Smooth muscle cell of the brain vasculature (primary cell): ENCODE measurements at regions not wholly inside any gene's neighbourhood (a gene's known extent, or its start where the extent isn't known, plus 50 kb on each side); places are given as distances from the start of the nearest gene placed in this dataset.

ENCODE experiments used
- DNase-seq: peaks from one replicate; pipeline ENCODE4 v3.0.0-alpha.2; 2012; ENCODE audit warnings: low read depth, low spot score

GRCh38 chr10:31709476-31709875 is 219.2 kb downstream of the ARHGAP12 start:
- no peak for DNase-seq

GRCh38 chr10:31709028-31709427 is 219.6 kb downstream of the ARHGAP12 start:
- DNase-seq: no peak

- DNase-seq: no peak
Measured at GRCh38 chr10:31708474-31708873, 220.2 kb downstream of the ARHGAP12 start.

GRCh38 chr10:31708046-31708445 is 220.6 kb downstream of the ARHGAP12 start:
- DNase-seq: no peak

- peak; percentile 67 for DNase-seq
Measured at GRCh38 chr10:31707093-31708039, 221.3 kb downstream of the ARHGAP12 start.

GRCh38 chr10:31706464-31707092 is 222.1 kb downstream of the ARHGAP12 start:
- DNase-seq: no peak

GRCh38 chr10:31705136-31705535 is 223.5 kb downstream of the ARHGAP12 start:
- DNase-seq: no peak

GRCh38 chr10:31704195-31704594 is 224.4 kb downstream of the ARHGAP12 start:
- DNase-seq: no peak

GRCh38 chr10:31702954-31703353 is 225.7 kb downstream of the ARHGAP12 start:
- DNase-seq: no peak

- no peak for DNase-seq
Measured at GRCh38 chr10:31702005-31702404, 226.6 kb downstream of the ARHGAP12 start.

- no peak for DNase-seq
Measured at GRCh38 chr10:31701546-31701945, 227.1 kb downstream of the ARHGAP12 start.

- DNase-seq: peak; percentile 23
Measured at GRCh38 chr10:31700181-31700611, 228.4 kb downstream of the ARHGAP12 start.

- no peak for DNase-seq
Measured at GRCh38 chr10:31698181-31698830, 230.3 kb downstream of the ARHGAP12 start.

- DNase-seq: peak; percentile 54
Measured at GRCh38 chr10:31697271-31698180, 231.1 kb downstream of the ARHGAP12 start.

GRCh38 chr10:31694929-31695837 is 233.4 kb downstream of the ARHGAP12 start:
- DNase-seq: no peak

GRCh38 chr10:31694126-31694685 is 234.4 kb downstream of the ARHGAP12 start:
- no peak for DNase-seq

GRCh38 chr10:31693491-31693890 is 235.1 kb downstream of the ARHGAP12 start:
- no peak for DNase-seq

- no peak for DNase-seq
Measured at GRCh38 chr10:31689233-31689632, 239.4 kb downstream of the ARHGAP12 start.

GRCh38 chr10:31687663-31688482 is 240.8 kb downstream of the ARHGAP12 start:
- DNase-seq: no peak
